ENCODE measurements at regions not wholly inside any gene's neighbourhood (a gene's known extent, or its start where the extent isn't known, plus 50 kb on each side); places are given as distances from the start of the nearest gene placed in this dataset.
"Not testable (repeated sequence)": the region's sequence is repeated elsewhere in the genome, so short reads cannot be mapped to it uniquely, and the experiment has no call there.

GRCh38 chr1:243074224-243074623 is 180.9 kb downstream of the CEP170 start:
- H3K4me3 ChIP-seq (ENCODE audit: low read depth, low read length); in situ Hi-C loops (cut with HindIII; ENCODE audit: low sequenced_read_pairs); DNase-seq (ENCODE audit: low read depth): not testable (repeated sequence)

- DNase-seq (ENCODE audit: low read depth); H3K4me3 ChIP-seq (ENCODE audit: low read depth, low read length); in situ Hi-C loops (cut with HindIII; ENCODE audit: low sequenced_read_pairs): not testable (repeated sequence)
These were observed 188.0 kb downstream of the CEP170 start for GRCh38 chr1:243067056-243067455.

- in situ Hi-C loops (cut with HindIII; ENCODE audit: low sequenced_read_pairs); H3K4me3 ChIP-seq (ENCODE audit: low read depth, low read length); DNase-seq (ENCODE audit: low read depth): not testable (repeated sequence)
These were observed 193.1 kb downstream of the CEP170 start for GRCh38 chr1:243061965-243062364.

GRCh38 chr1:243055510-243055909 is 199.6 kb downstream of the CEP170 start:
- DNase-seq (ENCODE audit: low read depth); H3K4me3 ChIP-seq (ENCODE audit: low read depth, low read length); in situ Hi-C loops (cut with HindIII; ENCODE audit: low sequenced_read_pairs): not testable (repeated sequence)

- H3K4me3 ChIP-seq (ENCODE audit: low read depth, low read length); DNase-seq (ENCODE audit: low read depth); in situ Hi-C loops (cut with HindIII; ENCODE audit: low sequenced_read_pairs): not testable (repeated sequence)
These were observed 200.0 kb downstream of the CEP170 start for GRCh38 chr1:243055091-243055490.

GRCh38 chr1:243054681-243055080 is 200.4 kb downstream of the CEP170 start:
- in situ Hi-C loops (cut with HindIII; ENCODE audit: low sequenced_read_pairs); H3K4me3 ChIP-seq (ENCODE audit: low read depth, low read length): not testable (repeated sequence)

GRCh38 chr1:243053048-243053447 is 202.0 kb downstream of the CEP170 start:
- in situ Hi-C loops (cut with HindIII; ENCODE audit: low sequenced_read_pairs); H3K4me3 ChIP-seq (ENCODE audit: low read depth, low read length); DNase-seq (ENCODE audit: low read depth): not testable (repeated sequence)

More at GRCh38 chr1:243054681-243055080, 200.4 kb downstream of the CEP170 start:
- DNase-seq (ENCODE audit: low read depth) = not testable (repeated sequence)

- H3K4me3 ChIP-seq (ENCODE audit: low read depth, low read length); in situ Hi-C loops (cut with HindIII; ENCODE audit: low sequenced_read_pairs); DNase-seq (ENCODE audit: low read depth): not testable (repeated sequence)
These were observed 204.5 kb downstream of the CEP170 start for GRCh38 chr1:243050613-243051012.

- H3K4me3 ChIP-seq (ENCODE audit: low read depth, low read length); DNase-seq (ENCODE audit: low read depth); in situ Hi-C loops (cut with HindIII; ENCODE audit: low sequenced_read_pairs): not testable (repeated sequence)
These were observed 205.4 kb downstream of the CEP170 start for GRCh38 chr1:243049716-243050115.

GRCh38 chr1:243021365-243021764 is 233.7 kb downstream of the CEP170 start:
- in situ Hi-C loops (cut with HindIII; ENCODE audit: low sequenced_read_pairs); H3K4me3 ChIP-seq (ENCODE audit: low read depth, low read length); DNase-seq (ENCODE audit: low read depth): not testable (repeated sequence)

- in situ Hi-C loops (cut with HindIII; ENCODE audit: low sequenced_read_pairs); H3K4me3 ChIP-seq (ENCODE audit: low read depth, low read length); DNase-seq (ENCODE audit: low read depth): not testable (repeated sequence)
These were observed 235.9 kb downstream of the CEP170 start for GRCh38 chr1:243019030-243019635.

GRCh38 chr1:243010719-243011118 is 244.4 kb downstream of the CEP170 start:
- DNase-seq (ENCODE audit: low read depth); in situ Hi-C loops (cut with HindIII; ENCODE audit: low sequenced_read_pairs); H3K4me3 ChIP-seq (ENCODE audit: low read depth, low read length): not testable (repeated sequence)

GRCh38 chr1:243001003-243001402 is 254.1 kb downstream of the CEP170 start:
- in situ Hi-C loops (cut with HindIII; ENCODE audit: low sequenced_read_pairs); H3K4me3 ChIP-seq (ENCODE audit: low read depth, low read length); DNase-seq (ENCODE audit: low read depth): not testable (repeated sequence)

GRCh38 chr1:242992776-242993175 is 262.3 kb downstream of the CEP170 start:
- in situ Hi-C loops (cut with HindIII; ENCODE audit: low sequenced_read_pairs); DNase-seq (ENCODE audit: low read depth); H3K4me3 ChIP-seq (ENCODE audit: low read depth, low read length): not testable (repeated sequence)

- H3K4me3 ChIP-seq (ENCODE audit: low read depth, low read length); in situ Hi-C loops (cut with HindIII; ENCODE audit: low sequenced_read_pairs); DNase-seq (ENCODE audit: low read depth): not testable (repeated sequence)
These were observed 270.0 kb downstream of the CEP170 start for GRCh38 chr1:242985096-242985495.

- DNase-seq (ENCODE audit: low read depth); in situ Hi-C loops (cut with HindIII; ENCODE audit: low sequenced_read_pairs); H3K4me3 ChIP-seq (ENCODE audit: low read depth, low read length): not testable (repeated sequence)
These were observed 281.7 kb downstream of the CEP170 start for GRCh38 chr1:242973341-242973740.

Measured in astrocyte of the cerebellum (primary cell).